ENCODE measurements at regions not wholly inside any gene's neighbourhood (a gene's known extent, or its start where the extent isn't known, plus 50 kb on each side); places are given as distances from the start of the nearest gene placed in this dataset.

- DNase-seq (ENCODE audit: low read depth in 1 of 2, low spot score in 2 of 2) (no peak), FAIRE-seq (no peak)
- no peaks in the 10 kb centered on the region for H3K36me3 ChIP-seq (ENCODE audit: control insufficient read depth in 2 of 4, insufficient read depth in 4 of 4, low read length in 3 of 4)
- no peak overlapping the region for H3K14ac ChIP-seq (ENCODE audit: insufficient read length)
- no peak overlapping the region for H3K56ac ChIP-seq (replicated peaks; ENCODE audit: insufficient read length, low read depth, low read length)
- H2BK20ac ChIP-seq (ENCODE audit: low read length): no peak overlapping the region
- no peak overlapping the region for H2BK120ac ChIP-seq (replicated peaks; ENCODE audit: low read depth, low read length)
- no peak overlapping the region for H3K4ac ChIP-seq (replicated peaks; ENCODE audit: insufficient read length, low read depth, low read length)
- H2AK5ac ChIP-seq (ENCODE audit: low read depth, low read length): no peak overlapping the region
- no peak overlapping the region for H3K27ac ChIP-seq (ENCODE audit: low read depth, low read length)
- H2BK15ac ChIP-seq (ENCODE audit: low read length): no peak overlapping the region
- CTCF ChIA-PET (ENCODE audit: partially characterized antibody): interaction anchor here (1.0 kb wide), 1 partner anchor 9 kb away, joined by 7 read pairs; no protein-coding TSS in a partner anchor
- H3K4me3 ChIP-seq (ENCODE audit: extremely low read depth in 1 of 4, insufficient read depth in 2 of 4, low read depth in 3 of 4, low read length in 4 of 4): no peak overlapping the region
- no peaks in the 10 kb centered on the region for H4K20me1 ChIP-seq (replicated peaks in 1 of 2; ENCODE audit: control insufficient read depth in 1 of 2, insufficient read depth in 2 of 2, low read length in 2 of 2)
- no peak overlapping the region for H4K5ac ChIP-seq (ENCODE audit: insufficient read length, low read depth, low read length)
- H3K23me2 ChIP-seq (ENCODE audit: low read depth, low read length): no peaks in the 10 kb centered on the region
- H3K79me1 ChIP-seq (ENCODE audit: low read depth, low read length): no peaks in the 10 kb centered on the region
- H3K9ac ChIP-seq (replicated peaks in 1 of 4; ENCODE audit: extremely low read depth in 1 of 4, low read depth in 3 of 4, low read length in 3 of 4): no peak overlapping the region
- no peak overlapping the region for H4K91ac ChIP-seq (replicated peaks; ENCODE audit: insufficient read length, low read length)
- no peaks in the 10 kb centered on the region for H3K4me1 ChIP-seq (replicated peaks in 1 of 4; ENCODE audit: control insufficient read depth in 3 of 4, insufficient read depth in 4 of 4, low read length in 3 of 4)
- POLR2A ChIA-PET (ENCODE audit: partially characterized antibody): no interaction called here
- H3K27me3 ChIP-seq (replicated peaks in 1 of 4; ENCODE audit: control insufficient read depth in 3 of 4, extremely low read depth in 1 of 4, insufficient read depth in 3 of 4, low read length in 3 of 4): no peaks in the 10 kb centered on the region
- H2BK5ac ChIP-seq (ENCODE audit: low read depth, low read length): no peak overlapping the region
- H3K18ac ChIP-seq (ENCODE audit: extremely low read depth, low read length): no peak overlapping the region
- no peak overlapping the region for H2BK12ac ChIP-seq (ENCODE audit: low read depth, low read length)
- WGBS, 2 experiments (ENCODE audit: extremely low coverage in 1 of 2, insufficient coverage in 1 of 2, insufficient read length in 1 of 2, insufficient replicate concordance in 2 of 2, low coverage in 1 of 2, low lambda C conversion rate in 2 of 2, missing lambda C conversion rate in 1 of 2): 96% methylated on average over 4 of the region's 4 CpGs; no CpG with 5 or more reads in 1 of the 2 experiments
- no peak overlapping the region for H2AFZ ChIP-seq (ENCODE audit: low read length)
- no peaks in the 10 kb centered on the region for H3K79me2 ChIP-seq (ENCODE audit: control insufficient read depth in 1 of 2, insufficient read depth in 2 of 2, low read length in 2 of 2)
- H3K9me3 ChIP-seq (ENCODE audit: insufficient read depth in 2 of 2, low read depth in 1 of 2, low read length in 1 of 2): no peaks in the 10 kb centered on the region
- no peak overlapping the region for H3K23ac ChIP-seq (ENCODE audit: insufficient read length)
- no peak overlapping the region for H4K8ac ChIP-seq (ENCODE audit: extremely low read depth, insufficient read depth, low read length)
- no peak overlapping the region for H3K4me2 ChIP-seq (ENCODE audit: insufficient read depth in 1 of 2, low read depth in 2 of 2, low read length in 2 of 2)
- TF ChIP-seq, protein P1, sequence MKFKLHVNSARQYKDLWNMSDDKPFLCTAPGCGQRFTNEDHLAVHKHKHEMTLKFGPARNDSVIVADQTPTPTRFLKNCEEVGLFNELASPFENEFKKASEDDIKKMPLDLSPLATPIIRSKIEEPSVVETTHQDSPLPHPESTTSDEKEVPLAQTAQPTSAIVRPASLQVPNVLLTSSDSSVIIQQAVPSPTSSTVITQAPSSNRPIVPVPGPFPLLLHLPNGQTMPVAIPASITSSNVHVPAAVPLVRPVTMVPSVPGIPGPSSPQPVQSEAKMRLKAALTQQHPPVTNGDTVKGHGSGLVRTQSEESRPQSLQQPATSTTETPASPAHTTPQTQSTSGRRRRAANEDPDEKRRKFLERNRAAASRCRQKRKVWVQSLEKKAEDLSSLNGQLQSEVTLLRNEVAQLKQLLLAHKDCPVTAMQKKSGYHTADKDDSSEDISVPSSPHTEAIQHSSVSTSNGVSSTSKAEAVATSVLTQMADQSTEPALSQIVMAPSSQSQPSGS (IDR thresholded peaks at IDR 0.05; ENCODE audit: low read length): no peak
- TF ChIP-seq SIRT6 (IDR thresholded peaks at IDR 0.05; ENCODE audit: low read length): no peak
- no peak for TF ChIP-seq SP4 (IDR thresholded peaks at IDR 0.05; ENCODE audit: low read length)
- TF ChIP-seq TAF7 (optimal IDR thresholded peaks at IDR 0.05; ENCODE audit: borderline replicate concordance, low read depth, low read length): no peak
- TF ChIP-seq POU5F1 (IDR thresholded peaks at IDR 0.05; ENCODE audit: low read depth, low read length): no peak
Observed at GRCh38 chr3:3241596-3241995, 62.1 kb upstream of the CRBN start.

Measured in H1 (cell line).